ENCODE measurements at regions not wholly inside any gene's neighbourhood (a gene's known extent, or its start where the extent isn't known, plus 50 kb on each side); places are given as distances from the start of the nearest gene placed in this dataset.

DNA sequence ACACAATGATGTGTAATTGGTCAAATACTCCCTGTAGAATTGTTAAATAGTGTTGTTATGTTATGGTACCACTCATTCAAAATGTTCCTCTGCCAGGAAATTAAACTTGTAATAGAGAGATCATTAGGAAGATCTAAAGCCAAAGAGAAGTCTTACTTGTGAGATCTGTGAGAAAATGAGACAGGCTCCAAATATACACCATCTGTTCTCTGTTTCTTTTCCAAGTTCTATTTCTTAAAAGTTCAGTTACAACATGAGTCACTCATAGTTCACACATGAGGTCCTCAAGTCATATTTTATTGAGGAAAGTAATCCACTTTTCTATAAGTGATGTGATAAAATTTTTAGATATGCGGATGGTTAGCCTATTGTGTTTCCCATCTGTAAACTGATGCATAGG is 1038.1 kb upstream of the PRR20A start:
- Histone ChIP-seq H3K9me3 (ENCODE audit: low read depth, low read length, poor library complexity, severe bottlenecking) (no peaks in the 10 kb centered on the region), H3K27me3 (replicated peaks; ENCODE audit: insufficient read depth, low read depth, low read length, poor library complexity) (no peaks in the 10 kb centered on the region), H3K27ac (ENCODE audit: low read depth, low read length, poor library complexity, severe bottlenecking) (no peak overlapping the region), H3K4me1 (ENCODE audit: insufficient read depth, low read length, poor library complexity, severe bottlenecking) (no peaks in the 10 kb centered on the region), H3K36me3 (ENCODE audit: insufficient read depth, low read length, poor library complexity, severe bottlenecking) (no peaks in the 10 kb centered on the region), H3K4me3 (ENCODE audit: low read depth, low read length, poor library complexity, severe bottlenecking) (no peak overlapping the region)
- no peak for DNase-seq (ENCODE audit: low spot score)
- ChIA-PET CTCF (no interaction called here), POLR2A (ENCODE audit: low non-redundant PET) (no interaction called here)
- intact Hi-C loops (cut with micrococcal nuclease; ENCODE audit: unreplicated experiment) = no loop called here
- TF ChIP-seq EZH2 (IDR thresholded peaks at IDR 0.05; ENCODE audit: borderline replicate concordance, low read depth, low read length, poor library complexity, severe bottlenecking) (no peak), CTCF (conservative IDR thresholded peaks at IDR 0.05; ENCODE audit: low read depth, low read length) (no peak)
- no TSS peak for BruUV-seq (replicated peaks)

GRCh38 chr13:56110751-56111150 is 1030.0 kb upstream of the PRR20A start:
- no peak overlapping the region for H3K4me3 ChIP-seq (ENCODE audit: low read depth, low read length, poor library complexity, severe bottlenecking)
- CTCF ChIA-PET = no interaction called here
- H3K27ac ChIP-seq (ENCODE audit: low read depth, low read length, poor library complexity, severe bottlenecking) = no peak overlapping the region
- no peaks in the 10 kb centered on the region for H3K36me3 ChIP-seq (ENCODE audit: insufficient read depth, low read length, poor library complexity, severe bottlenecking)
- no peak for DNase-seq (ENCODE audit: low spot score)
- H3K27me3 ChIP-seq (replicated peaks; ENCODE audit: insufficient read depth, low read depth, low read length, poor library complexity) = no peaks in the 10 kb centered on the region
- POLR2A ChIA-PET (ENCODE audit: low non-redundant PET) = no interaction called here
- H3K4me1 ChIP-seq (ENCODE audit: insufficient read depth, low read length, poor library complexity, severe bottlenecking) = no peaks in the 10 kb centered on the region
- no TSS peak for BruUV-seq (replicated peaks)
- intact Hi-C loops (cut with micrococcal nuclease; ENCODE audit: unreplicated experiment) = no loop called here
- H3K9me3 ChIP-seq (ENCODE audit: low read depth, low read length, poor library complexity, severe bottlenecking) = no peaks in the 10 kb centered on the region
- no peak for TF ChIP-seq EZH2 (IDR thresholded peaks at IDR 0.05; ENCODE audit: borderline replicate concordance, low read depth, low read length, poor library complexity, severe bottlenecking)
- no peak for TF ChIP-seq CTCF (conservative IDR thresholded peaks at IDR 0.05; ENCODE audit: low read depth, low read length)

- CTCF ChIA-PET = no interaction called here
- H3K9me3 ChIP-seq (ENCODE audit: low read depth, low read length, poor library complexity, severe bottlenecking) = no peaks in the 10 kb centered on the region
- no peak for TF ChIP-seq CTCF (conservative IDR thresholded peaks at IDR 0.05; ENCODE audit: low read depth, low read length)
- no peak for TF ChIP-seq EZH2 (IDR thresholded peaks at IDR 0.05; ENCODE audit: borderline replicate concordance, low read depth, low read length, poor library complexity, severe bottlenecking)
- no peak for DNase-seq (ENCODE audit: low spot score)
- POLR2A ChIA-PET (ENCODE audit: low non-redundant PET) = no interaction called here
- intact Hi-C loops (cut with micrococcal nuclease; ENCODE audit: unreplicated experiment) = no loop called here
- H3K4me3 ChIP-seq (ENCODE audit: low read depth, low read length, poor library complexity, severe bottlenecking) = no peak overlapping the region
- no peak overlapping the region for H3K27ac ChIP-seq (ENCODE audit: low read depth, low read length, poor library complexity, severe bottlenecking)
- H3K4me1 ChIP-seq (ENCODE audit: insufficient read depth, low read length, poor library complexity, severe bottlenecking) = no peaks in the 10 kb centered on the region
- H3K27me3 ChIP-seq (replicated peaks; ENCODE audit: insufficient read depth, low read depth, low read length, poor library complexity) = no peaks in the 10 kb centered on the region
- no peaks in the 10 kb centered on the region for H3K36me3 ChIP-seq (ENCODE audit: insufficient read depth, low read length, poor library complexity, severe bottlenecking)
- no TSS peak for BruUV-seq (replicated peaks)
Measured at GRCh38 chr13:56134524-56134923, 1006.2 kb upstream of the PRR20A start.
